Dermis blood vessel endothelial cell (primary cell): ENCODE measurements at regions not wholly inside any gene's neighbourhood (a gene's known extent, or its start where the extent isn't known, plus 50 kb on each side); places are given as distances from the start of the nearest gene placed in this dataset.
A peak's percentile ranks its signal among the peaks of the same experiment; 100 is the strongest.

Source experiments
- DNase-seq: peaks from one replicate; pipeline ENCODE4 v3.0.0; 2010

DNA sequence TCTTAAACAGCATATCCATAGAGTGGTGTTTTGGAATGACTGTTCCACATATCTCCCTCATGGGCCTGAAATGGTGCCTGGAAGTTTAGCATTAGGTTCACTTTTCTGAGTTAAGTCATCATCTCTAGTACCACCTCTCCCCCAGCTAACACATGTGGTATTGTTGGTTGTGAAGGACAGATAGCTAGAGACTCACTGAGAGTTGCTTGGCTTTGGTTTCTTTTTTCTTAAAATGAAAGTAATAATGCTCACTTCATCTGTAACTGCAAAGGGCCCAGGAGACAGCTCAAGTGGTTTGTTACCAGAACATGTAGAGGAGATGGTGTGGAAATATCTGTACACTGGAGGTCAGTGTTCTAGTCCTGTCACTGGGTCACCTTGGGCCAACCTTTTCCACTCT is 90.9 kb downstream of the EFNB1 start:
- no peak for DNase-seq

DNA sequence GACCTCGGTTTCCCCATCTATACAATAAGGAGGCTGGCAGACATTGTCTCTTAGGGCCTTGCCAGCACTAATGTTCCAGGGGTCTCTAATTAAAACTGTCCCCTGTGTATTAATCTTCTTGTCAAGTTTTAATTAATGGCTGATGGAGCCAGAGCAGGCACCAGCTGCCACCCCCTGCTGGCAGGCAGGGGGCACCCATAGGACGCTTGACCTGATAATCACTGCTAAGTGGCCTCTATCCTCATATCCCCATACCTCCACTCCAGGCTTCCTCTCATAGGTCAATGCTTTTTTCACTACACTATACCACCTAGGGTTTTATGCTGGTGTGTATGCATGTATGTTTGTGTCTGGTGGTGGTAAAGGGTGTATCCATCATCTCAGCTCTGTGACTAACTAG is 89.4 kb downstream of the EFNB1 start:
- DNase-seq, result no peak

DNA sequence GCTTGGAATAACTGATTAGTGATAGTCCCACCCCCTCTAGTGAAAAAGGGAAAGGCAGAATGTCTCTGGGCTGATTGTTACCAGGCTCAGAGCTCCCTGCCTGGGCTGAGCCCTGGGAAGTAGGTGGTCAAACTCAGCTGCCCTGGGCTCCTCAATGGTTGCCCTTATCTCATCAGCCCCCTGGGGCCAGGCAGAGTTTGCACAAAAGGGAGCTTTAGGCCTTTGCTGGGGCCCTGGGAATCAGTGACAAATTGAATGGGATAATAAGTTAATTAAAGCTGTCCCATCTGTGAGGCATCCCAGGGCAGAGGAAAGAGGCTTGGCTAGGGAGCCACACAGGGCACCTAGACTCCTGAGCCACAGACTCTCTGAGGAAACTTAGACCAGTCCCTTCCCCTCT is 89.0 kb downstream of the EFNB1 start:
- no peak for DNase-seq

DNA sequence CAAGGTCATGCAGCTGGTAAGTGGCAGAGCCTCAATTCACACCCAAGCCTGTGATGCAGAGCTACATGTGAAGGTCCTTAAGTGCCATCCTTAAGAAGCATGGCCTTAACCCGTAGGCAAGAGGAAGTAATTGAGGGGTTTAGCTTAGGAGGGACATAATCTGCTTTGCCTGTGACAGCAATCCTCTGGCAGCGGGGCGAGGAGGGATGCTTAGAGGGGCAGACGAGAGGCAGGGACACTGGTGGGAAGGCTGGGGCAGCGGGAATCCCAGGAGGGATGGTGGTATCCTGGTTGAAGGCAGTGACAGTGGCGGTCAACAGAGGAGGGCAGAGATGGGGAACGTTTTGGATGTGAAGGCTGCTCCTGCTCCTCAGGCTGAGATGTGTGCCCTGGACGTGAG is 88.1 kb downstream of the EFNB1 start:
- DNase-seq, result no peak

DNA sequence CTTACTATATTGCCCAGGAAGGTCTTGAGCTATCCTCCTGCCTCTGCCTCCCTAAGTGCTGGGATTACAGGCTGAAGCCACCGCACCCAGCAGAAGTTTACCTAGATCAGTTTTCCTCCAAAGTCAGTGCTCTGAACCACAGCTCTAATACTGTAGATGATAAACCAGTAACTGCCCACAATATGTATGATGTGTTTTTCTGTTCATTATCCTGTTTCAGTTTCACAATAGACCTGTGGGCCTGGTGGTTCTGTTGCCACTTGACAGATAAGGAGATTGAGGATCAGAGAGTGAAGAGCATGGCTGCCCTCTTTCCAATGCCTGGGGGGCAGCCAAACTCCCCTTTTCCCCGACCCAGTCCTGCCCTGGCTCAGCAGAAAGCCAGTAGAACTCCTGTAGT is 87.0 kb downstream of the EFNB1 start:
- no peak for DNase-seq

DNA sequence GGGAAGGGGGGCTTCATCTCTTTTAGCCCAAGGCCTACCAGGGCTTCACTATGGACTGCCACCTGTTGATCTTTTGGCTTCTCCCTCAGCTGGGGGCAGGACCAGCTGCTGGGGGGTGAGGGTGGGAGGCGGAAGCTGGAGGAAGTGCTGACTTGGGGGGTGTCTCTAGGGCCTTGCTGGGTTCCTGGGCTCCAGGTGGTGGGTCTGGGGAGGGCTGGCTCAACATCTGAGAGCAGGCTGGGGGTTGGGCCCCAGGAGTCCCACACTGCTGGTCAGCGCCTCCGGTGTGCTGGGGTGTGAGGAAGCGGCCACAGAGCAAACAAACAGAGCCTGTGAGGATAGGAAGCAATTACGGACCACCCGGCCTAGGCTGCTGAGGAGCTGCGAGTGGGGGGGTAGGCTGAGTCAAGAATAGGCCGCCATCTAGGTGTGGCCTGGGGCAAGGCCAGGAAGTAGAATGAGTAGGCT is 85.7 kb downstream of the EFNB1 start:
- DNase-seq, result no peak

DNA sequence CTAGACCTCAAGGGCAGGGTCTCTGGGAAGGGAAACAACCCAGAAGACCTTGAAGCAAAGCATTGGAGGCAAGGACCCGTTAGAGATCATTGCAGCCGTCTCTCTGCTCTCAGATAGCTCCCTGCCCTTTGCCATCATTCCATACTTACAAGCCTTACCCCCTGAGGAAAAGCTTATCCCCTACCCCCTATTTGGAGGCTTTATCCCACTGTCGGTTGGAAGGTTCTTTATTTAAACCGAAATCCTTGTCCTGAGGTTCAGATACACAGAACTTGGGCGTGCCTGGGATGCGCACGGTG is 84.4 kb downstream of the EFNB1 start:
- DNase-seq, result no peak

DNA sequence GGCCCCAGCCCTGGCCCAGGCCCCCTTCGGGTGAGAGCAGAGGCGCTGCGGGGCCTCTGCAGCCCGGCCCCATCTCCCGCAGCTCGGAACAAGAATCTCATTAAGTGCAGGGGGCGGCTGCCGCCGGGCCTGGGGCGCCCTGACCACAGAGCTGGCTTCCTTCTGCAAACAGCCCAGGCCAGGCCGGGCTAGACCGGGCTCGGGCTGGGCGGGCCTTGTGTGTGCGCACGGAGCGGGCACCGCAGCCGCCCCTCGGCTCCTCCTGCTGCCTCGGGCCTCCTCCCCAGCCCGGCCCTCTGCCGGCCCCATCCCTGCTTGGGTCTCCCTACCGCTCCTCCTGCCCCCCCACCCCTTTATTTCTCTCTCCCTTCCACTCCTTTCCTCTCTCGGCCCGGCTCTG is 83.3 kb downstream of the EFNB1 start:
- DNase-seq, result no peak

DNA sequence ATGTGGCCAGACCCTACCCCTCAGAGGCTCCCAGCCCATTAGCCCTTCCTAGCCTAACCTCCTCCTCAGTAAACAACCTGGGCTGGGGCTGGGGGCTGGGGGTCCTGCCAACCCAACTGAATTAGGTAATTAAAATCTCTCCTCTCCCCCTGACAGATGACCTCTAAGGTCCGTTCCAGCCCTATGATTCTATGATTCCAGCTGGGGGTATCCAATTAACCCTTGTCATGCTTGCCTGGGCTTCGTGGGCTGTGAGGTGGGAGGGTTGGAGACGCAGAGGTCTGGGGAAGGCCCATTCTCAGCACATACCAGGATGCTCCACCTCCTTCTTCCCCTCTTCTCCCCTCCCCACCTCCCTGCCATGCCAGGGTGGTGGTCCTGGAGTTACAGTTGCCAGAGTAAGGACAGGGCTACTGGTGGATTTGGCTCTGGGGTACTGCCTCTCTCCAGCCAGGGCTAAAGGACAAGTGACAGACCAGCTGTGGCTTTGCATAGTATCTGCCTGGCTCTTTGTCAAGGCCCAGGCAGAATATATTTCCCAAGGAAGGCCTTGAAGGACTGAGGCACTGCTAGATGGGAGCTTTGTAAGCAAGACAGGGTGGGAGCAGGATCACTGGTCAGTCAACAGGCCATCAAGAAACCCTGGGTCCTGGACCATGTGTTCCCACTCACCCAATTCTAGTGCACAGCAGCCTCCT is 82.1 kb downstream of the EFNB1 start:
- no peak for DNase-seq

DNA sequence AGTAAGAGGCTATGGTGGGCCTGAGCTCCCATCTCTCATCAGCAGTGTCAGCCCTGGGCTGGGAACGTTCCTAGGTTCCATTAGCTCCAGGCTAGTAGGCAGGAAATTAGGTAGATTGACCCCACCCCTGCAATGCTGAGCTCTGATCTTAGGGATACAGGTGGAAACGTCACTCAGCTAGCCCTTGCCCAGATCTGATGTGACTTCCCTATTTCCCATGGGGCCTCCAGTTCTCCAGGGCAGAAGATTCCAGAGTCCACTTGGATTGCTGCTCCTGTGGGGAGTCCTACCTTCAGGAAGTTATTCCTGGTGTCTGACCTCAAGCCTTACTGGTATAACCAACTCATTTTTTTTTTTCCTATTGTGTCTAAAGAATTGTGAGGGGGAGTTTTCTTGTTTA is 81.1 kb downstream of the EFNB1 start:
- DNase-seq, result no peak

DNA sequence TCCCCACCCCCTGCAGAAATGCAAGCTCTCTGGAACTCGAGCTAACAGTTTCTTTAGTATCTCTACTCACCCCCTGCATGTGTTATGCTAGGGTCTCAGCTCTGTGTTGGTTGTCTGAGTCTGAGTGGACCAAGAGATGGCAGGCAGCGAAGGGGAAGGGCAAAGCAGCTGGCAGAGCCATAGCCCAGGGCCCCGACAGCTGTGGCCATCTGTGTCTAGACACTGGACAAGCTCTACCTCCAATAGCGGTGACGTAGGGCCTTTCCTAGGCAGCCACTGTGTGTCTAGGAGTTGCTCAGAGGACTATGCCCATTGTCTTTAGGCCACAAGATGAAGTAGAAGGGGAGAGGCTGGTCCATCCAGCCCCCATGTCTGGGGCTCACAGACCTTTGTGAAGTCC is 79.2 kb downstream of the EFNB1 start:
- DNase-seq, result no peak

DNA sequence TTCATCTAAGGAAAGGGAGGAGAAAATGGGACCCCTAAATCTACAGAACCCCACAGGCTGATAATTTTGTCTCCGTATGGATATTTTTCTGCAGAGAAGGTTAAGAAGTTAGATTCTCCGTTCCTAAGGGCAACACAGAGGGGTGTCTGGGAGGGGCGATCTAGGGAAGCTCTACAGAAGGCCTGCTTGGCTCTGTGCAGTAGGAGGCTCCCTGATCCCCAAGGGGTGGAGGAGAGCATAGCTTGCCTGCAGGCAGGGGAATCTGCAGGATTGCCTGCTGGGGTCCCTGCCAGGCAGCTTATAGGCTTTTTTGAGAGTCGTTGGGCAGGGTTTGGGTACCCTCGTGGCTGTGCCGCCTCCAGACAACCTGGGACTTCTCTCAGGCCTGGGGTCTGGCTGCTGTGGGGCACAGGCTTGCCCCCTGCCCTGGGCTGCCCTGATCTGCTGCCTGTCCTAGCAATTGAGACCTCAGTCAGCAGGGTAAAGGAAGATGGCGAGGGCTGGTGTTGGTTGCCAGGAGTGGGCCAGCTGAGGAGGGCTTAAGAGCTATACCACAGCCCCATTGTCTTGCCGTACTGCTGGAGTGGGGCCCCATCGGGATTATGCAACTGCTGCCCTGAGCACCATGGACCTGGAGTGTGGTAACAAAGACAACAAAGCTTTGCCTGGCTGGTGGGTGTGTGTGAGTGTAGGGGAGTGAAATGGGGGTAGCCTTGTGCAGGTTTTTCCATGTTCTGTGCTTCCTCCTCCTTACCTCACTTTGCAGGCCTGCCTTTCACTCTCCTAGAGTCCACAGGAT is 74.1 kb downstream of the EFNB1 start:
- DNase-seq, result no peak

DNA sequence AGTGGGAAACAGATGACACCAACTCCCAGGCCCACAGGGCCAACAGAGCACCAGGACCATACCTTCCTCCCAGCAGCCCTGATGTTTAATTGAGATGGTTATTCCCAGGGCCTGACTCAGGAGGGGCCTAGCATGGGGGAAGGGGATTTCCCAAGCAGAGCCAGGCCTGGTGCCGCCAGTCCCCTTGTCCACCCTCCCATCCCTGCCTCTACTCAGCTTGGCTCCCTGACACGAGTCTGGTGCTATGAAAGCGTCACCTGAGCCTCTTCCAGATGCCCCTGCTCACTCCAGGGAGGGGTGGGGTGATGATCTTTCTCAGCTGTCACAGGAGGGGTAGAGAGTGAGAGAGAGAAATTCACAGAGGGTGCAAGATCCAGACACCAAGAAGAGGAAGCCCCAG is 72.7 kb downstream of the EFNB1 start:
- DNase-seq, result no peak

DNA sequence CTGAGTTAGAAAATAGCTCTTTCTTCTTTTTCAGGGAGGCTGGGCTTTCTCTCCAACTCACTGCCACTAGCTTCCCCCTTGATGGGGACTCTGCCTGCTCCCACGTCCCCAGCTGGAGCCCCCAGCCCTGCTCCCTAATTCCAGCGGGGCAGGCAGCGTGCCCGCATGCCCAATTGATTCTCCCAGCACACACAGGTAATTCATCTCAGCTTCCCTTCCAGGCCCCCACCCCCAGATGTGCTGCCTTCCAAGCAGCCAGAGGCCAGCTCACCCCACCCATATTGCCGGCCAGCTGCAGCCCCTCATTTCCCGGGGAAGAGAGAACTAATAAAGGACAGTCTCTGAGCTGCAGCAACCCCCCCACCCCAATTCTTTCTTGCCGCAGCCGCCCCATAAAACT is 69.8 kb downstream of the EFNB1 start:
- no peak for DNase-seq

DNA sequence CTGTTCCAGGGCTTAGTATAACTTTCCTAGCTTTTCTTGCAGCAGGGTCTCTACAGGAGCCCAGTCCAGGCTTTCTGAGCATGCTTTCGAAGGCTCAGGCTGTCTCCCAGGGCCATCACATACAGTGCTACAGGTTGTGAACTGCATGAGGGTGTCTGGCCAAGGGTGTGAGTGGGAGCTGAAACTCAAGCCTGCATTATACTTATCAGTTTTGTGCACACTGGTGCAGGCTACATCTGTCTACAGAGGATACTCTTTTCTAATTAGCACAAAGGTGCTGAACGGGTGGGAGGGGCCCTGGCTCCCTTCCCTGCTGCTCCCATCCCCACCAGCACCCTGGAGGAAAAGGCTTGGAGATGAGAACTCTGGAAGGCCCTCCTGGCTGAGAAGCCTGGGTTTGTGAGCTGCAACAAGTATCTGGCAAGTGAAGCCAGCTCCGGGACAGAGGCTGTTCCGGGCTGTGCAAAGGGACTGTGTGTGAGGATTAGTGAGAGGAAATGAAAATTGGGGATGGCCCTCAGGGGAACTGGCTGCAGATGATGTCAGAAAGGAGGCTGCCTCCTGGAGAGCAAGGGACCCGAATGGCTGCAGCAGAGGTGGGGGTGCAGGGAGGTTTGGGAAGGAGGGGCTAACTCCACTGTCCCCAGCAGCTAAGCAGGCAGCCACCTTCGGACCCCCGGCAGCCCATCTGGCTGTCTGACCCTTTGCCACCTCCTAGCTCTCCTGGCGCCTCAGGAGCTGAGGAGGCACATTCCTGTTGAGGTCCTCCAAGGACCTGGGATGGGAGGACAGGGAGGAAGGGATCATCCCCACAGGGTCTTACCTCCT is 68.5 kb downstream of the EFNB1 start:
- DNase-seq, result no peak

DNA sequence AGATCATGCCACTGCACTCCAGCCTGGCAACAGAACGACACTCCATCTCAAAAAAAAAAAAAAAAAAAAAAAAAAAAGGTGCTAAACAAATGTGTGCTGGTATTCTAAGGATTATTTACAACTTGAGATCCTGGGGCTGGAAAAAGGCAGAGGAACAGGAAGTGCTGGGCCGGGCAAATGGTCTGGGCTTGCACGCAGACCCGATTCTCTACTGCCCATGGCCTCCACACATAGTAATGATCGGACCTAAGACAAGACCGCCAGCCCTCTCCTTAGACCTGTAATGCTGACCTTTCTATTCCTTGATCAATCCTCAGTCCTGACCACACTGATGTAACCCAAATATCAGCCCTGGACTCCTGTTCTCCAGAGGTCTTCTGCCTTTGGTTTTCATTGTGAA is 67.8 kb downstream of the EFNB1 start:
- peak; percentile 2 for DNase-seq

DNA sequence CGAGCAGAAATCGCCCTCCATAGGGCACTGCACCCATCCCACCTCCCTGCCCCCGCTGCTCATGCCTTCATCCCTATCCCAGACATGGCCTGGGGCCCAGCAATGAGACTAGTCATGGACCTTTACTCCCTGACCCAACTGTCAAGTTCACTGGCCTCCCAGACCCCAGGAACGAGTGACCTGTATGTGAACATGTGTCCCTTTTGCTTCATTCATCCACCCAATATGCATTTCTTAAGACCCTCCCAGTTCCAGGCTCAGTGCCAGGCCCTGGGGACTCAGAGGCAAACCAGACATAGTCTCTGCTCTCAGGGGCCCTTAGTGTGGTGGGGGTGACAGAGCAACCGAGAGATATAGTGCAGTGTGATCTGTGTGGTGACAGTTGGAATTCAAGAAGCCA is 67.0 kb downstream of the EFNB1 start:
- DNase-seq, result no peak

DNA sequence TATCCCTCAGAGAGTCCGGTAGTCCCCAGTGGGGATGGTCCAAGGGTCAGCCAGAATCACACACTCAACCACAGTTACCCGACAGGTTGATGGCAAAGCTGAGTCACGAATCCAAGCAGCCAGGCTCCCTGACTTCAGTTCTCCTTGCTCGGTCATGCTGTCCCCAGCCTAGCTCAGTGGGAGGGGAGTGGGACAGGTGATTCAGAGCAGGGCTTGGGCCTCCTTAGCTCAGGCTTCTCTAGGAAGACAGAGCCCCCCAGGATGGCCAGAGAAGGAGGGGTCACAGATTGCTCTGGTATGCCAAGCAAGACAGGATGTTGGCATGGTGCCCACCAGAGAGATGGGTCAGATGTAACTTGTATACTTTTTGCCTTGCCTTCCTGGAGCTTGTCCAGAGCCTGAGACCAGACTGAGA is 66.5 kb downstream of the EFNB1 start:
- peak; percentile 79 for DNase-seq

DNA sequence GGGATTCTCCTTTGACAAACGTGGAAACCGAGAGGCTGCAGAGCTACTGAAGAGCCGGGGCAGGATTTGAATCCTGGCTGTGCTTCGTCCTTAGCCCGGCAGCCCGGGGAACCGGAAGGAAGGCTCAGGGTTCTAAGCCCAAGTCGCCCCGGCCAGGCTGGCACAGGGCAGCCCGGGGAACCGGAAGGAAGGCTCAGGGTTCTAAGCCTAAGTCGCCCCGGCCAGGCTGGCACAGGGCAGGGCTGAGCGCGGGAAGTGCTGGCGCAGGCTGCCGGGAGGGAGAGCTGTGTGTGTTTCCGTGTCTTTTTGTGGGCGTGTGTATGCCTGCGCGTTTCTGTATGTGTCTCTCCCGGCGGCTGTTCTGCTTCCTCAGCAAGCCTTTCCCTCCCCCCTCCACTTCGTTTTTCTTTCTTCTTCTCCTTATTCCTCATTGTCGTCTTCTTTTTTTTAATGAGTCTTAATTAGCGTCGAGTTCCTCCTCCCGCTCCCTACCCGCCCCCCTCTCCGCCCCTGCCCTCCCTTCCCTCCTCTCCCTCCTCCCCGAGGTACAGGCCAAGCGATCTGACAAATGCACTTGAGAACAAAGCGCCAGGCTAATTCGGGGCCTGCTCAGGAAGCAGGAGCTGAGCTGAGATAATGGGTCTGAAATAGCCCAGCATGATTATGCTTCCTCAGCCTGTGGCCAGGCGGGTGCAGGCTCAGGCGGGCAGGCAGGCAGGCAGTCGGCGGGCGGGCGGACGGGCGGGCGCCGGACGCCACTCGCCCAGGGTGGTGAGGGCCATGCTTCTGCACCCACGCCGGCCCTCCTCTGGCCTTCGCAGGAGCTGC is 65.9 kb downstream of the EFNB1 start:
- DNase-seq, result peak; percentile 93

DNA sequence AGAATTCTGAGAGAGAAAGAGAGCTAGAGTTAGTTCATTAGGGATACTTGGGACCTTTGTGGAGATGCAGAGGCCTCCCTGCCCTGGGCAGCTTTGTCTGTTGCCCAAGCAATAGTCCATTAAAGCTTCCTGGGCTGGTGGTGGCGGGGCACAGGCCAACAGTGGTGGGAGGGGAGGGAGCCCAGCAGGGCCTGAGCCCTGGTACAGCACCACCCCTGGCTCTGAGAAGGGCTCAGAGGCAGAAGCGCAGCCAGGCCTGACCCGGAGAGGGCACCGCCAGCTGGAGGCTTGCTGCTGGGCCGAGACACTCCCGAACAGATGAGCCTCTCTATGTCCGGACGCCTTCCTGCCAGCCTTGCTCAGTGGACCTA is 65.3 kb downstream of the EFNB1 start:
- no peak for DNase-seq

DNA sequence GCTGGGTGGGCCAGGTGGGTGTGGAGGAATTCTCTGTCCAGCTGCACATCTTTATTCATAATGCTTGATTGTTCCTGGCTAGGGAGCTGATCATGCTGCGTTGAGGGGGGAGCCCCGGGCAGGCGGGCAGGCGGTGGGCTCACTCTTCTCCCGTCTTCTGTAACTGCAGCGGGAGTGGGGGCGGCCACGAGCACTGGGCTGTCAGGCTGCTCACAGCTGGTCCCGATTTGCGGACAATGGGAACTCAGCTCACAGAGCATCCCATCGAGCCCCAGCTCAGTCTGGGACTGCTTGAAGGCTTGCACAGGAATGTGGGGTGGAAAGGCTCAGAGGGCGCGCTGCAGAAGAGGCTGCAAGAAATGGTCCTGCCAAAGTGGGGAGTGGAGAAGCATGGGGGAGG is 63.8 kb downstream of the EFNB1 start:
- DNase-seq, result no peak

DNA sequence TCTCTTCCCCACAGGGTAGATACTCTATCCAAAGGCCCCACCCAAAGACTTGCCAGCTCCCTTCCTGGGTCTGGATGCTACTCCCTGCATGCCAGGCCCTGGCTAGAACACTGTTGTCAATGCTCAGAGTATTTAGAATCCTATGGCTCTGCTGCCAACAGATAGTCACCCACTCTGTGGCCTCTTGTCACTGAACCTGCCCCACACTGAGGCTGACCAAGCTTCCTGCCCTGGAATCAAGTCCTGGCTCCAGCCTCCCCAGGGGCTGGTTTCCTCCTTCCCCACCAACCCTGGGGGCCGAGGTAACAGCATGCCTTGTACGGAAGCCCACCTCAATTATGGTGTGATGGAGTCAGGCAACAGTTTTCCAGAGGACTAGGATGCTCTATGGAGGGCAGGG is 63.3 kb downstream of the EFNB1 start:
- no peak for DNase-seq
